Activated gamma-delta T cell treated with Interleukin-2 at 50 U/mL for 16 hours (primary cell): ENCODE measurements at regions not wholly inside any gene's neighbourhood (a gene's known extent, or its start where the extent isn't known, plus 50 kb on each side); places are given as distances from the start of the nearest gene placed in this dataset.

Experiments
- DNase-seq: peaks from one replicate; pipeline ENCODE4 v3.0.0-alpha.2; 2020

- DNase-seq: no peak
These were observed 314.3 kb upstream of the ZMIZ1 start for GRCh38 chr10:78754269-78755062.

- no peak for DNase-seq
These were observed 313.6 kb upstream of the ZMIZ1 start for GRCh38 chr10:78755063-78755701.

GRCh38 chr10:78755877-78756455, 312.8 kb upstream of the ZMIZ1 start:
- no peak for DNase-seq

- no peak for DNase-seq
These were observed 312.0 kb upstream of the ZMIZ1 start for GRCh38 chr10:78756604-78757343.

- DNase-seq: no peak
These were observed 311.3 kb upstream of the ZMIZ1 start for GRCh38 chr10:78757344-78757925.

- DNase-seq: no peak
These were observed 310.6 kb upstream of the ZMIZ1 start for GRCh38 chr10:78758176-78758575.

GRCh38 chr10:78759456-78760120, 309.2 kb upstream of the ZMIZ1 start:
- DNase-seq: no peak

GRCh38 chr10:78760463-78761310, 308.1 kb upstream of the ZMIZ1 start:
- no peak for DNase-seq

- DNase-seq: no peak
These were observed 307.4 kb upstream of the ZMIZ1 start for GRCh38 chr10:78761311-78761781.

GRCh38 chr10:78762086-78762630, 306.6 kb upstream of the ZMIZ1 start:
- DNase-seq: no peak

- DNase-seq: no peak
These were observed 305.5 kb upstream of the ZMIZ1 start for GRCh38 chr10:78763234-78763633.

- DNase-seq: no peak
These were observed 304.9 kb upstream of the ZMIZ1 start for GRCh38 chr10:78763651-78764395.

- no peak for DNase-seq
These were observed 304.3 kb upstream of the ZMIZ1 start for GRCh38 chr10:78764436-78764835.

GRCh38 chr10:78764846-78765430, 303.8 kb upstream of the ZMIZ1 start:
- no peak for DNase-seq

- DNase-seq: no peak
These were observed 302.9 kb upstream of the ZMIZ1 start for GRCh38 chr10:78765726-78766335.

- no peak for DNase-seq
These were observed 302.2 kb upstream of the ZMIZ1 start for GRCh38 chr10:78766603-78767002.

GRCh38 chr10:78768041-78768835, 300.5 kb upstream of the ZMIZ1 start:
- DNase-seq: no peak

- DNase-seq: no peak
These were observed 299.9 kb upstream of the ZMIZ1 start for GRCh38 chr10:78768876-78769275.

- no peak for DNase-seq
These were observed 299.2 kb upstream of the ZMIZ1 start for GRCh38 chr10:78769526-78769925.
